Upper lobe of left lung (tissue), 6 donors: ENCODE measurements at regions not wholly inside any gene's neighbourhood (a gene's known extent, or its start where the extent isn't known, plus 50 kb on each side); places are given as distances from the start of the nearest gene placed in this dataset.

ENCODE experiments used
- ATAC-seq, 2 donors: fragments of 200-7000 bp; cut with Tn5 transposase; one replicate each; pipeline ENCODE4 v1.9.1; 2022; ENCODE audit warnings: mild to moderate bottlenecking in 2 of 2, moderate library complexity in 2 of 2; ENCODE audit not compliant: low FRiP score in 2 of 2
- DNase-seq, 2 donors: peaks; one replicate each; pipeline ENCODE4 v3.0.0-alpha.2; 2019 to 2020
- H3K27ac ChIP-seq, 4 donors: fragments of 200-600 bp; sonication (generic); one replicate each; pipeline ENCODE4 v1.5.1; 2016 to 2019
- H3K27me3 ChIP-seq, 4 donors: fragments of 200-600 bp; sonication (generic); one replicate each; pipeline ENCODE4 v1.5.1; 2017 to 2019
- H3K36me3 ChIP-seq, 4 donors: fragments of 200-600 bp; sonication (generic); one replicate each; pipeline ENCODE4 v1.5.1; 2016 to 2019
- H3K4me1 ChIP-seq, 4 donors: fragments of 200-600 bp; sonication (generic); one replicate each; pipeline ENCODE4 v1.5.1; 2018 to 2019
- H3K4me3 ChIP-seq, 4 donors: fragments of 200-600 bp; sonication (generic); one replicate each; pipeline ENCODE4 v1.5.1; 2017 to 2019; ENCODE audit warnings: mild to moderate bottlenecking in 2 of 4, moderate library complexity in 1 of 4
- H3K9me3 ChIP-seq, 4 donors: fragments of 200-600 bp; sonication (generic); one replicate each; pipeline ENCODE4 v1.5.1; 2018 to 2019
- CTCF ChIP-seq, 6 experiments: fragments of 450-650 bp in 4 of 6; fragments of 200-600 bp in 2 of 6; sonication (generic) in 2 of 6; IDR thresholded peaks; one replicate each; pipeline ENCODE4 v1.5.1; 2016 to 2019; ENCODE audit warnings: antibody characterized with exemption in 6 of 6
- EP300 ChIP-seq, 4 donors: sonication (generic); formaldehyde crosslinking; IDR thresholded peaks; one replicate each; pipeline ENCODE4 v1.5.1; 2017; ENCODE audit warnings: antibody characterized with exemption in 4 of 4, control low read depth in 2 of 4
- POLR2A ChIP-seq, 4 donors: fragments of 450-650 bp; IDR thresholded peaks; one replicate each; pipeline ENCODE4 v1.5.1; 2016 to 2017; ENCODE audit warnings: antibody characterized with exemption in 4 of 4, mild to moderate bottlenecking in 2 of 4
- POLR2AphosphoS5 ChIP-seq, 2 donors: sonication (generic); formaldehyde crosslinking; IDR thresholded peaks; one replicate each; pipeline ENCODE4 v1.5.1; 2017; ENCODE audit warnings: antibody characterized with exemption in 2 of 2
- WGBS, 2 donors: methylation state at CpG; one replicate each; pipeline ENCODE4 v1.1.5; 2017 to 2018; 5-methylcytosine and 5-hydroxymethylcytosine counted together
- small RNA-seq, 4 donors: library from RNA; depleted of rRNA; stranded (forward); fragments of <200 nt; gene quantifications; one replicate each; pipeline ENCODE3, GENCODE V24; 2016
- donor health status: DM: no; HTN: no; CAD: no; lungs with moderate emphysema.
- donor health status: DM: no; HTN: yes; CAD: no; lungs with severe emphysema.

GRCh38 chr22:27692243-27692642 is 109.3 kb downstream of the MN1 start:
- ATAC-seq (no peak), DNase-seq (no peak)
- Histone ChIP-seq H3K4me1 (no peaks in the 10 kb centered on the region), H3K27me3 (no peaks in the 10 kb centered on the region), H3K27ac (no peak overlapping the region), H3K4me3 (no peak overlapping the region), H3K9me3 (peaks cover 0 to 7% (median 2%) of the 10 kb centered on the region in 4 donors), H3K36me3 (no peaks in the 10 kb centered on the region)
- 69 to 80% methylated on average over 4 of the region's 4 CpGs for WGBS, 2 donors
- TF ChIP-seq EP300 (IDR thresholded peaks at IDR 0.05) (no peak), CTCF (IDR thresholded peaks at IDR 0.05) (no peak), POLR2AphosphoS5 (IDR thresholded peaks at IDR 0.05) (no peak), POLR2A (IDR thresholded peaks at IDR 0.05) (no peak)

- H3K36me3 ChIP-seq = no peaks in the 10 kb centered on the region
- H3K4me3 ChIP-seq = no peak overlapping the region
- TF ChIP-seq EP300 (IDR thresholded peaks at IDR 0.05) (no peak), POLR2AphosphoS5 (IDR thresholded peaks at IDR 0.05) (no peak), CTCF (IDR thresholded peaks at IDR 0.05) (no peak)
- DNase-seq (no peak), ATAC-seq (no peak)
- 65 to 70% methylated on average over 3 of the region's 3 CpGs for WGBS, 2 donors
- H3K4me1 ChIP-seq = no peaks in the 10 kb centered on the region
- no peak overlapping the region for H3K27ac ChIP-seq
- no peaks in the 10 kb centered on the region for H3K27me3 ChIP-seq
- H3K9me3 ChIP-seq = peaks cover 0 to 9% (median 4%) of the 10 kb centered on the region in 4 donors
Measured at GRCh38 chr22:27695925-27696324, 105.6 kb downstream of the MN1 start.

- no peaks in the 10 kb centered on the region for H3K36me3 ChIP-seq
- H3K27me3 ChIP-seq = no peaks in the 10 kb centered on the region
- H3K27ac ChIP-seq = no peak overlapping the region
- DNase-seq (no peak), ATAC-seq (no peak)
- H3K9me3 ChIP-seq = peaks cover 0 to 16% (median 4%) of the 10 kb centered on the region in 4 donors
- TF ChIP-seq CTCF (IDR thresholded peaks at IDR 0.05) (no peak), POLR2AphosphoS5 (IDR thresholded peaks at IDR 0.05) (no peak), POLR2A (IDR thresholded peaks at IDR 0.05) (no peak), EP300 (IDR thresholded peaks at IDR 0.05) (no peak)
- 92 to 100% methylated on average over 1 to 8 of the region's 8 CpGs for WGBS, 2 donors
- no peaks in the 10 kb centered on the region for H3K4me1 ChIP-seq
- no peak overlapping the region for H3K4me3 ChIP-seq
Measured at GRCh38 chr22:27697888-27698287, 103.7 kb downstream of the MN1 start.

Small RNA genes lying in the stretch of these regions (small RNA-seq; reads per million reads assigned to genes)
- 0 reads per million in 4 donors for gene RNU6-1066P
